B cell (primary cell): ENCODE measurements at regions not wholly inside any gene's neighbourhood (a gene's known extent, or its start where the extent isn't known, plus 50 kb on each side); places are given as distances from the start of the nearest gene placed in this dataset.

Source experiments
- ATAC-seq: fragments of 200-7000 bp; cut with Tn5 transposase; one replicate; pipeline ENCODE4 v1.10.0; 2021; ENCODE audit warnings: low read depth, mild to moderate bottlenecking, moderate number of reproducible peaks, moderate library complexity
- CTCF ChIA-PET: fragments of 350-600 bp; sonication (Branson Sonifier 250); formaldehyde crosslinking; loops from one replicate; lab custom pipeline; 2021; ENCODE audit warnings: antibody characterized with exemption, inconsistent platforms; lab: Charles Lee
- POLR2A ChIA-PET: fragments of 350-600 bp; sonication (Branson Sonifier 250); formaldehyde crosslinking; loops from one replicate; lab custom pipeline; 2021; ENCODE audit warnings: antibody characterized with exemption; lab: Charles Lee
- DNase-seq: peaks from one replicate; pipeline ENCODE4 v3.0.0; 2013
- H2AFZ ChIP-seq: 2 replicates; pipeline ENCODE4 v1.6.1; 2012; ENCODE audit warnings: mild to moderate bottlenecking, low read depth, low read length; ENCODE audit not compliant: insufficient read depth, poor library complexity, severe bottlenecking
- H3K27ac ChIP-seq, 2 donors: 1 replicate in 1 of 2; 2 replicates in 1 of 2; pipeline ENCODE4 v1.5.1; 2012 to 2013; ENCODE audit warnings: low read length in 2 of 2, mild to moderate bottlenecking in 2 of 2, moderate library complexity in 1 of 2
- H3K27me3 ChIP-seq, 4 experiments: fragments of 200-600 bp in 1 of 4; sonication (generic) in 1 of 4; replicated peaks in 1 of 4; 1 replicate in 2 of 4; 2 replicates in 2 of 4; pipeline versions ENCODE4 v1.6.1 to v1.7.0; 2013 to 2016; ENCODE audit warnings: low read length in 3 of 4, mild to moderate bottlenecking in 2 of 4, mixed read lengths in 1 of 4, moderate library complexity in 1 of 4; ENCODE audit not compliant: insufficient read depth in 4 of 4, control insufficient read depth in 3 of 4; ENCODE audit errors: control extremely low read depth in 1 of 4
- H3K36me3 ChIP-seq, 2 experiments: replicated peaks in 1 of 2; 1 replicate in 1 of 2; 2 replicates in 1 of 2; pipeline versions ENCODE4 v1.6.1 to v1.7.1; 2013; ENCODE audit warnings: low read length in 1 of 2; ENCODE audit not compliant: insufficient read depth in 2 of 2, control insufficient read depth in 1 of 2; ENCODE audit errors: control extremely low read depth in 1 of 2, extremely low read depth in 1 of 2
- H3K4me1 ChIP-seq, 2 donors: fragments of 200-600 bp in 1 of 2; sonication (generic) in 1 of 2; 1 replicate in 1 of 2; 2 replicates in 1 of 2; pipeline versions ENCODE4 v1.5.1 to v1.6.1; 2013 to 2017; ENCODE audit warnings: low read length in 2 of 2; ENCODE audit not compliant: control insufficient read depth in 2 of 2, insufficient read depth in 2 of 2
- H3K4me2 ChIP-seq: replicated peaks from 2 replicates; pipeline ENCODE3; 2012; ENCODE audit warnings: mild to moderate bottlenecking, low read depth, low read length; ENCODE audit not compliant: poor library complexity, severe bottlenecking
- H3K4me3 ChIP-seq, 5 experiments: fragments of 200-600 bp in 1 of 5; sonication (generic) in 1 of 5; 1 replicate in 3 of 5; 2 replicates in 2 of 5; pipeline versions ENCODE4 v1.5.1 to v1.7.0; 2011 to 2016; ENCODE audit warnings: low read length in 4 of 5, mild to moderate bottlenecking in 4 of 5, low read depth in 2 of 5, control low read depth in 1 of 5, moderate library complexity in 1 of 5; ENCODE audit not compliant: insufficient read depth in 1 of 5; ENCODE audit errors: control extremely low read depth in 1 of 5, extremely low read depth in 1 of 5
- H3K79me2 ChIP-seq: fragments of 200-600 bp; sonication (generic); one replicate; pipeline ENCODE4 v1.6.0; 2016; ENCODE audit warnings: low read length; ENCODE audit not compliant: control insufficient read depth, insufficient read depth
- H3K9ac ChIP-seq: fragments of 200-600 bp; sonication (generic); 2 replicates; pipeline ENCODE4 v1.6.1; 2017; ENCODE audit warnings: mild to moderate bottlenecking, low read length, moderate library complexity
- H3K9me3 ChIP-seq, 3 donors: one replicate each; pipeline versions ENCODE4 v1.6.1 to v1.7.1; 2013; ENCODE audit warnings: low read length in 2 of 3; ENCODE audit not compliant: control insufficient read depth in 2 of 3, insufficient read depth in 1 of 3; ENCODE audit errors: control extremely low read depth in 1 of 3
- H4K20me1 ChIP-seq: 2 replicates; pipeline ENCODE4 v1.6.0; 2012; ENCODE audit warnings: mild to moderate bottlenecking, low read length; ENCODE audit not compliant: insufficient read depth, control insufficient read depth, poor library complexity, severe bottlenecking
- H3K27ac Mint-ChIP-seq: one replicate; pipeline ENCODE4 v1.8.0; 2021; ENCODE audit warnings: mixed read lengths
- H3K27me3 Mint-ChIP-seq: one replicate; pipeline ENCODE4 v1.8.0; 2021; ENCODE audit warnings: mixed read lengths
- H3K4me1 Mint-ChIP-seq: one replicate; pipeline ENCODE4 v1.8.0; 2021; ENCODE audit warnings: mixed read lengths
- H3K4me3 Mint-ChIP-seq: one replicate; pipeline ENCODE4 v1.8.0; 2021; ENCODE audit warnings: mixed read lengths
- H3K9me3 Mint-ChIP-seq: one replicate; pipeline ENCODE4 v1.8.0; 2022; ENCODE audit warnings: mixed read lengths; ENCODE audit not compliant: insufficient read depth
- EZH2 ChIP-seq: IDR thresholded peaks from 2 replicates; pipeline ENCODE4 v1.6.1; 2012; ENCODE audit warnings: borderline replicate concordance, low read depth, mild to moderate bottlenecking, moderate library complexity, low read length; ENCODE audit not compliant: insufficient read depth, poor library complexity, severe bottlenecking
- WGBS: methylation state at CpG from one replicate; pipeline ENCODE4 v1.1.5; 2013; ENCODE audit warnings: missing lambda C conversion rate; ENCODE audit not compliant: insufficient coverage; 5-methylcytosine and 5-hydroxymethylcytosine counted together
- intact Hi-C: fragments of 100-400 bp; cut with micrococcal nuclease; formaldehyde crosslinking; loops from one replicate; pipeline ENCODE4 v1.10.0; 2022
- TF ChIP-seq, protein P1 (sequence below): fragments of 200-600 bp; IDR thresholded peaks from one replicate; pipeline ENCODE4 v1.8.0; 2022; ENCODE audit warnings: antibody characterized with exemption, mild to moderate bottlenecking

DNA sequence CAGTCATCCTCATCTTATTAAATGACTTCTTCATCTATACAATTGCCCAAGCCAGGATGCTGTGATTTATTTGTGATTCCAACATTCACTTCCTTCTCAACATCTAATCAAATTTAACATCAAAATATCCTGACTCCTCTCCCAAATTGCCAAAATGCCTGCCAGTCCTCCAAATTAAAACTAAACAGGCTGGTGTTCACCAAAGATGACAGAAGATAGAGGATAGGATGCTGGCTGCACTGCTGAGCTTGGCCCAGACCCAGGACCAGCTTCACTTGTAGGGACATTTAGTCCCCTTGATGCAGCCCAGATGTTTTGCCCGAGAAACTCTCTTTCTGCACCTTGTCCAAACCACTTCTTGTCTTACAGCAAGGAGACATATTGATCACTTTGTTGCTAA is 540.0 kb upstream of the CNTNAP5 start:
- no peaks in the 10 kb centered on the region for H3K27me3 ChIP-seq
- no peak overlapping the region for H3K4me3 ChIP-seq
- no peaks in the 10 kb centered on the region for H4K20me1 ChIP-seq
- Mint-ChIP-seq H3K9me3 (no peaks in the 10 kb centered on the region), H3K27me3 (no peaks in the 10 kb centered on the region), H3K4me1 (no peaks in the 10 kb centered on the region), H3K27ac (no peak overlapping the region), H3K4me3 (no peak overlapping the region)
- ChIA-PET CTCF (no interaction called here), POLR2A (no interaction called here)
- no peaks in the 10 kb centered on the region for H3K36me3 ChIP-seq
- no peaks in the 10 kb centered on the region for H3K79me2 ChIP-seq
- H3K4me1 ChIP-seq, result no peaks in the 10 kb centered on the region
- intact Hi-C loops, result no loop called here
- no peak overlapping the region for H3K4me2 ChIP-seq
- H3K9me3 ChIP-seq, result peaks cover 0 to 3% (median 0%) of the 10 kb centered on the region in 3 donors
- no peak overlapping the region for H3K27ac ChIP-seq
- WGBS, result 80% methylated on average over 1 of the region's 1 CpG
- no peak overlapping the region for H3K9ac ChIP-seq
- no peak overlapping the region for H2AFZ ChIP-seq
- TF ChIP-seq, protein P1, sequence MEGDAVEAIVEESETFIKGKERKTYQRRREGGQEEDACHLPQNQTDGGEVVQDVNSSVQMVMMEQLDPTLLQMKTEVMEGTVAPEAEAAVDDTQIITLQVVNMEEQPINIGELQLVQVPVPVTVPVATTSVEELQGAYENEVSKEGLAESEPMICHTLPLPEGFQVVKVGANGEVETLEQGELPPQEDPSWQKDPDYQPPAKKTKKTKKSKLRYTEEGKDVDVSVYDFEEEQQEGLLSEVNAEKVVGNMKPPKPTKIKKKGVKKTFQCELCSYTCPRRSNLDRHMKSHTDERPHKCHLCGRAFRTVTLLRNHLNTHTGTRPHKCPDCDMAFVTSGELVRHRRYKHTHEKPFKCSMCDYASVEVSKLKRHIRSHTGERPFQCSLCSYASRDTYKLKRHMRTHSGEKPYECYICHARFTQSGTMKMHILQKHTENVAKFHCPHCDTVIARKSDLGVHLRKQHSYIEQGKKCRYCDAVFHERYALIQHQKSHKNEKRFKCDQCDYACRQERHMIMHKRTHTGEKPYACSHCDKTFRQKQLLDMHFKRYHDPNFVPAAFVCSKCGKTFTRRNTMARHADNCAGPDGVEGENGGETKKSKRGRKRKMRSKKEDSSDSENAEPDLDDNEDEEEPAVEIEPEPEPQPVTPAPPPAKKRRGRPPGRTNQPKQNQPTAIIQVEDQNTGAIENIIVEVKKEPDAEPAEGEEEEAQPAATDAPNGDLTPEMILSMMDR, result no peak
- no peak for TF ChIP-seq EZH2
- ATAC-seq (no peak), DNase-seq (no peak)

DNA sequence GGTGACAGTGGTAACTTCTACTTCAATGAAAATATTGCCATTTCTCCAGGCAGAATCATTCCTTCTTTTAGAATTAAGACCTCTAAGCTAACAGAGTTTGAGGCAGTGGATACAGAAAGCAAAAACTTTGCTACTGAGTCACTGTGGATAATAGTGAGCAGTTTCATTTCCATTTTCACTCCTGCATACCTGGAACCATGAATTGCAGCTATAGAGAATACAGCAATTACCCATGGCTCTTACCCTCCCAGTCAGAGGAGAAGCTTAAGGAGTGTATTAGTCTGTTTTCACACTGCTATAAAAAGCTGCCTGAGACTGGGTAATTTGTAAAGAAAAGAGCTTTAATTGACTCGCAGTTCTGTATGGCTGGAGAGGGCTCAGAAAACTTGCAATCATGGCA is 531.4 kb upstream of the CNTNAP5 start:
- Histone ChIP-seq H3K4me1 (no peaks in the 10 kb centered on the region), H4K20me1 (no peaks in the 10 kb centered on the region), H3K4me3 (no peak overlapping the region), H3K27ac (no peak overlapping the region), H3K9ac (no peak overlapping the region), H3K36me3 (no peaks in the 10 kb centered on the region), H3K79me2 (no peaks in the 10 kb centered on the region), H3K27me3 (no peaks in the 10 kb centered on the region), H3K9me3 (peaks cover 0 to 2% (median under 1%) of the 10 kb centered on the region in 3 donors), H2AFZ (no peak overlapping the region), H3K4me2 (no peak overlapping the region)
- TF ChIP-seq, protein P1, result no peak
- no peak for TF ChIP-seq EZH2
- no peaks in the 10 kb centered on the region for H3K27me3 Mint-ChIP-seq
- H3K27ac Mint-ChIP-seq, result no peak overlapping the region
- POLR2A ChIA-PET, result no interaction called here
- H3K4me3 Mint-ChIP-seq, result no peak overlapping the region
- intact Hi-C loops, result no loop called here
- CTCF ChIA-PET, result no interaction called here
- DNase-seq (no peak), ATAC-seq (no peak)
- WGBS, result 100% methylated on average over 1 of the region's 1 CpG
- peaks cover 4% of the 10 kb centered on the region for H3K9me3 Mint-ChIP-seq
- no peaks in the 10 kb centered on the region for H3K4me1 Mint-ChIP-seq
